ENCODE measurements at regions not wholly inside any gene's neighbourhood (a gene's known extent, or its start where the extent isn't known, plus 50 kb on each side); places are given as distances from the start of the nearest gene placed in this dataset.

GRCh38 chr5:130727830-130728229, 437.2 kb downstream of the HINT1 start:
- Histone ChIP-seq H3K27ac (no peak overlapping the region), H3K36me3 (ENCODE audit: insufficient read depth, low read length) (no peaks in the 10 kb centered on the region), H3K9me3 (ENCODE audit: low read depth, low read length) (no peaks in the 10 kb centered on the region), H3K4me3 (no peak overlapping the region), H3K9ac (ENCODE audit: insufficient read length) (no peak overlapping the region)
- DNase-seq (ENCODE audit: low read depth, low spot score) = no peak
- no peak for TF ChIP-seq POLR2AphosphoS5 (IDR thresholded peaks at IDR 0.05; ENCODE audit: borderline replicate concordance, low read depth, low read length)
- no peak for TF ChIP-seq FOXP2 (optimal IDR thresholded peaks at IDR 0.05; ENCODE audit: control extremely low read depth, extremely low read length, insufficient read depth)
- no peak for TF ChIP-seq EZH2 (IDR thresholded peaks at IDR 0.05)

GRCh38 chr5:130724658-130725057, 440.4 kb downstream of the HINT1 start:
- DNase-seq (ENCODE audit: low read depth, low spot score) = no peak
- H3K4me3 ChIP-seq = no peak overlapping the region
- no peaks in the 10 kb centered on the region for H3K9me3 ChIP-seq (ENCODE audit: low read depth, low read length)
- no peak overlapping the region for H3K9ac ChIP-seq (ENCODE audit: insufficient read length)
- no peak for TF ChIP-seq FOXP2 (optimal IDR thresholded peaks at IDR 0.05; ENCODE audit: control extremely low read depth, extremely low read length, insufficient read depth)
- TF ChIP-seq POLR2AphosphoS5 (IDR thresholded peaks at IDR 0.05; ENCODE audit: borderline replicate concordance, low read depth, low read length) = no peak
- no peak for TF ChIP-seq EZH2 (IDR thresholded peaks at IDR 0.05)
- H3K27ac ChIP-seq = no peak overlapping the region
- no peaks in the 10 kb centered on the region for H3K36me3 ChIP-seq (ENCODE audit: insufficient read depth, low read length)

- Histone ChIP-seq H3K9me3 (ENCODE audit: low read depth, low read length) (no peaks in the 10 kb centered on the region), H3K27ac (no peak overlapping the region), H3K36me3 (ENCODE audit: insufficient read depth, low read length) (no peaks in the 10 kb centered on the region), H3K4me3 (no peak overlapping the region), H3K9ac (ENCODE audit: insufficient read length) (no peak overlapping the region)
- TF ChIP-seq POLR2AphosphoS5 (IDR thresholded peaks at IDR 0.05; ENCODE audit: borderline replicate concordance, low read depth, low read length) = no peak
- TF ChIP-seq FOXP2 (optimal IDR thresholded peaks at IDR 0.05; ENCODE audit: control extremely low read depth, extremely low read length, insufficient read depth) = no peak
- no peak for TF ChIP-seq EZH2 (IDR thresholded peaks at IDR 0.05)
- DNase-seq (ENCODE audit: low read depth, low spot score) = no peak
These were observed 444.7 kb downstream of the HINT1 start for GRCh38 chr5:130720355-130720754.

GRCh38 chr5:130715541-130715940, 449.5 kb downstream of the HINT1 start:
- Histone ChIP-seq H3K27ac (no peak overlapping the region), H3K36me3 (ENCODE audit: insufficient read depth, low read length) (no peaks in the 10 kb centered on the region)
- no peak for TF ChIP-seq FOXP2 (optimal IDR thresholded peaks at IDR 0.05; ENCODE audit: control extremely low read depth, extremely low read length, insufficient read depth)
- no peak for TF ChIP-seq EZH2 (IDR thresholded peaks at IDR 0.05)

GRCh38 chr5:130714200-130714599, 450.9 kb downstream of the HINT1 start:
- no peak for TF ChIP-seq FOXP2 (optimal IDR thresholded peaks at IDR 0.05; ENCODE audit: control extremely low read depth, extremely low read length, insufficient read depth)
- TF ChIP-seq POLR2AphosphoS5 (IDR thresholded peaks at IDR 0.05; ENCODE audit: borderline replicate concordance, low read depth, low read length) = no peak
- no peak for TF ChIP-seq EZH2 (IDR thresholded peaks at IDR 0.05)
- H3K9ac ChIP-seq (ENCODE audit: insufficient read length) = no peak overlapping the region
- no peak overlapping the region for H3K27ac ChIP-seq
- no peak overlapping the region for H3K4me3 ChIP-seq
- no peaks in the 10 kb centered on the region for H3K9me3 ChIP-seq (ENCODE audit: low read depth, low read length)
- DNase-seq (ENCODE audit: low read depth, low spot score) = no peak
- H3K36me3 ChIP-seq (ENCODE audit: insufficient read depth, low read length) = no peaks in the 10 kb centered on the region

More at GRCh38 chr5:130715541-130715940, 449.5 kb downstream of the HINT1 start:
- Histone ChIP-seq H3K9ac (ENCODE audit: insufficient read length) (no peak overlapping the region), H3K9me3 (ENCODE audit: low read depth, low read length) (no peaks in the 10 kb centered on the region), H3K4me3 (no peak overlapping the region)
- DNase-seq (ENCODE audit: low read depth, low spot score) = no peak

- Histone ChIP-seq H3K27ac (no peak overlapping the region), H3K4me3 (no peak overlapping the region), H3K36me3 (ENCODE audit: insufficient read depth, low read length) (no peaks in the 10 kb centered on the region), H3K9ac (ENCODE audit: insufficient read length) (no peak overlapping the region), H3K9me3 (ENCODE audit: low read depth, low read length) (no peaks in the 10 kb centered on the region)
- DNase-seq (ENCODE audit: low read depth, low spot score) = no peak
- no peak for TF ChIP-seq EZH2 (IDR thresholded peaks at IDR 0.05)
- TF ChIP-seq POLR2AphosphoS5 (IDR thresholded peaks at IDR 0.05; ENCODE audit: borderline replicate concordance, low read depth, low read length) = no peak
- no peak for TF ChIP-seq FOXP2 (optimal IDR thresholded peaks at IDR 0.05; ENCODE audit: control extremely low read depth, extremely low read length, insufficient read depth)
These were observed 452.7 kb downstream of the HINT1 start for GRCh38 chr5:130712324-130712723.

- Histone ChIP-seq H3K9me3 (ENCODE audit: low read depth, low read length) (no peaks in the 10 kb centered on the region), H3K27ac (no peak overlapping the region), H3K36me3 (ENCODE audit: insufficient read depth, low read length) (no peaks in the 10 kb centered on the region), H3K4me3 (no peak overlapping the region), H3K9ac (ENCODE audit: insufficient read length) (no peak overlapping the region)
- TF ChIP-seq EZH2 (IDR thresholded peaks at IDR 0.05) = no peak
- no peak for TF ChIP-seq FOXP2 (optimal IDR thresholded peaks at IDR 0.05; ENCODE audit: control extremely low read depth, extremely low read length, insufficient read depth)
- no peak for DNase-seq (ENCODE audit: low read depth, low spot score)
These were observed 454.5 kb downstream of the HINT1 start for GRCh38 chr5:130710596-130710995.

GRCh38 chr5:130708754-130709153, 456.3 kb downstream of the HINT1 start:
- no peak for TF ChIP-seq EZH2 (IDR thresholded peaks at IDR 0.05)
- no peak for TF ChIP-seq FOXP2 (optimal IDR thresholded peaks at IDR 0.05; ENCODE audit: control extremely low read depth, extremely low read length, insufficient read depth)
- no peak for TF ChIP-seq POLR2AphosphoS5 (IDR thresholded peaks at IDR 0.05; ENCODE audit: borderline replicate concordance, low read depth, low read length)
- Histone ChIP-seq H3K36me3 (ENCODE audit: insufficient read depth, low read length) (no peaks in the 10 kb centered on the region), H3K4me3 (no peak overlapping the region), H3K9me3 (ENCODE audit: low read depth, low read length) (no peaks in the 10 kb centered on the region), H3K27ac (no peak overlapping the region), H3K9ac (ENCODE audit: insufficient read length) (no peak overlapping the region)
- DNase-seq (ENCODE audit: low read depth, low spot score) = no peak

- no peak overlapping the region for H3K27ac ChIP-seq
- H3K9ac ChIP-seq (ENCODE audit: insufficient read length) = no peak overlapping the region
- no peaks in the 10 kb centered on the region for H3K9me3 ChIP-seq (ENCODE audit: low read depth, low read length)
- no peaks in the 10 kb centered on the region for H3K36me3 ChIP-seq (ENCODE audit: insufficient read depth, low read length)
- H3K4me3 ChIP-seq = no peak overlapping the region
- TF ChIP-seq POLR2AphosphoS5 (IDR thresholded peaks at IDR 0.05; ENCODE audit: borderline replicate concordance, low read depth, low read length) (no peak), EZH2 (IDR thresholded peaks at IDR 0.05) (no peak), FOXP2 (optimal IDR thresholded peaks at IDR 0.05; ENCODE audit: control extremely low read depth, extremely low read length, insufficient read depth) (no peak)
- DNase-seq (ENCODE audit: low read depth, low spot score) = no peak
These were observed 458.4 kb downstream of the HINT1 start for GRCh38 chr5:130706696-130707095.
